Loucy (cell line): ENCODE measurements at regions not wholly inside any gene's neighbourhood (a gene's known extent, or its start where the extent isn't known, plus 50 kb on each side); places are given as distances from the start of the nearest gene placed in this dataset.

Experiments
- CTCF ChIP-seq: fragments of 200-600 bp; sonication (generic); conservative IDR thresholded peaks from 2 replicates; pipeline ENCODE4 v1.5.1; 2014; ENCODE audit warnings: mild to moderate bottlenecking, antibody characterized with exemption, low read length
- EZH2phosphoT487 ChIP-seq: fragments of 200-600 bp; IDR thresholded peaks from 2 replicates; pipeline ENCODE4 v1.6.1; 2018; ENCODE audit warnings: antibody characterized with exemption, mild to moderate bottlenecking, moderate library complexity, borderline replicate concordance

DNA sequence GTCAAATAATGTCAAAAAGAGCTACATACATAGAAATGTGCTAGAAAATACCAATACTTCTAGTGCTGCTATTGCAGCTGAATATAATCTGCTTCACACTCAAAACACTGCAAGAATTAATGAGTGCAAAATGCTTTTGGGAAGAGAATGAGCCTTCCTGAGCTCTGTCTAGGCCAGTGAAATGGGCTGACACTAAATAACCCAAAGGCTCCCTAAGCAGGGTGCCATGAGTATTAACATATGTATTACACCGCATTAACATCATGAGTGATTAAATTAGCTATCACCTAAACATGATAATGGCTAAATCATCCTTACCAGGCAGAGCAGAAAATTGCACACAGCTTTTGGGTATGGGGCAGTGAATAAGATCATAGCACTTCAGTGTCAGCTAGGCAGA lies 806.3 kb upstream of the NECTIN3 start:
- TF ChIP-seq CTCF (no peak), EZH2phosphoT487 (no peak)
